CD4-positive, alpha-beta T cell treated with Interferon gamma for 1 hour (primary cell): ENCODE measurements at regions not wholly inside any gene's neighbourhood (a gene's known extent, or its start where the extent isn't known, plus 50 kb on each side); places are given as distances from the start of the nearest gene placed in this dataset.
"Not testable (repeated sequence)": the region's sequence is repeated elsewhere in the genome, so short reads cannot be mapped to it uniquely, and the experiment has no call there.

Experiments used
- DNase-seq: peaks from one replicate; pipeline ENCODE4 v3.0.0-alpha.2; 2020

DNA sequence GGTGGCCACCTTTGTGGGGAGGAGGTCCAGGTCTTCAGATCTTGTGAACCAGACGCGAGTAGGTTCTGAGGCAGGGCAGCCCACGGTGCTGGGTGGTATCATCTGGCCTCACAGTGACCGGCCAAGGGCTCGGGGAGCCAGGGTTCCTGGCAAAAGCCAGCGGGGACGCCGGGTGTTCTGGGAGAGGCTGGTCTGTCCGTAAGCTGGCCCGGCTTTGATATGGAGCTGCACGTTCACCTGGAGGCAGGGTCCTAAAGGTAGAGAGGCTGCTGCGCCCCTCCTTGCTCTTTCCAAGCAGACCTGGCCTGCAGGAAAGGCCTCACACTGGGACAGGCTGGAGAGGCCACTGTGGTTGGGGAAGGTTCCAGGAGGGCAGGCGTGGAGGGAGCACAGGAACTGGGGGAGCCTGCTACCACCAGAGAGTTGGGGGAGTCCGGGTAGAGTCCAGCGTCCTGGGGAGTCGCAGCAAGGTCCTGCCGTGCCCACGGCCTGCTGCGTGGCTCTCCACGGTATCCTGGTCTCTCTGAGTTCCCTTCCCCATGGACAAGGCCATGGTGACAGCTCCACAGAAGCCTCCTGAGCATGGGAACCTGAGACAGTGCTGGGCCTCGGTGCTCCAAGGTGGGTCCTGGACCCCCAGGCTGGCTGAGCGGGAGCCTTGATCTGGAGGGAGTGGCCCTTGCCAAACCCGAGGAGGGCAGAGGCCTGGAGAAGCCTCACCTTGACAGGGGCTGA, 452.4 kb upstream of the B3GAT1 start:
- DNase-seq: no peak

DNA sequence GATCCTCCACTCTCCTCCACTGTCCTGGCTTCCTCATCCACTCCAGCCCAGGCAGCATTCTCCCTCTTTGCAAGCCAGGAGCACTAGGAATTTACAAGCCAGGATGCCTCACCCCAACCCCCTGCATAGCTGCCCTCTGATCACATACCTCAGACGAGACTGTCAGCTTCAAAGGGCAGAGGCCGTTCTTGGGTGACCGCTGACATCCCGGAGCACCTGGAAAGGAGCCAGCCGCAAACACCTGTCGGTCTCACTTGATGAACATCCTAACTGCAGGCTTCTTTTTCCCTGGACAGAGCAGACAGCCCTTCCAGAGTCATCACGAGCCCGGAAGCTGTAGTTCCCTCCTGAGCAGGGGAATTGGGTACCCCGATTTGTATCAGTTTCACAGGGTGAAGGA, 451.3 kb upstream of the B3GAT1 start:
- DNase-seq: no peak

DNA sequence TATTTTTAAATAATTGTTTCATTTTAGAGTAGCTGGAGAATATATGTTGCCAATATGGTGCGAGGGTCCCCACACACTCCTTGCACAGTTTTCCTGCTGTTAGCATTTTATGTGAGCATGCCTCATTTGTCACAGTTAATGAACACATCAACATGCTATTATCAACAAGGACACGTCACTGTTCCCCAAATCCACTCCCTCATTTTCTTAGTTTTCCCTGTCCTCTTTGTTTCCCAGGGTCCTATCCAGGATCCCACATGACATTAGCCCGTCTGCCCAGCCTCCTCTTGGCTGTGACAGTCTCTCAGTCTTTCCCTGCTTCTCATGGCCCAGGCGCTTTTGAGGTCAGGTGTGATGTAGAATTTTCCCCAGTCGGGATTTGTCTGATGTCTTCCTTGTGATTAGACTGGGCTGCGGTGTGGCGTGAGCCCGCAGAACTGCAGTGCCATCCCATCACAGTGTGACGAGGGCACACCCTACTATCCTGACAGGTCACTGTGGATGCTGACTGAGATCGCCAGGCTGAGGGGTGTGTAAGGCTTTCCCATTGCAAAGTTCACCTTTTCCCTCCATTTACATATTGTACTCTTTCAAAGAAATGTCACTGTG, 450.6 kb upstream of the B3GAT1 start:
- no peak for DNase-seq

DNA sequence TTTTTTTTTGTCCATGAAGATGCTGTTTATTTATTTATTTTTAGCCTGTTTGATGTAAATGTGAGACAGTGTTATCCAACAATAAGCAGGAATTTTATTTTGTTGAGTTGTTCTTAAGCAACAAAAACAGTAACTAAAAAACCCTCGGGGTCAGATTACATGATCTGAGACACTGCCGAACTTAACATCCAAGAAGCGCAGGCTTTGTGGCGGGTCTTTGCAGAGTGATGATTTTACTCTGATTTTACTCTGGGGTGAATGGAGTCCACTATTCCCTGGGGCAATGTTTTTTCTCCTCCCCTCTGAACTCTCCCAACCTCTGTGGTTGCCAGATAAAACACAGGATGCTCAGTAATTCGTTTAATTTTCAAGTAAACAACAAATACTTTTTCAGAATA, 450.1 kb upstream of the B3GAT1 start:
- no peak for DNase-seq

DNA sequence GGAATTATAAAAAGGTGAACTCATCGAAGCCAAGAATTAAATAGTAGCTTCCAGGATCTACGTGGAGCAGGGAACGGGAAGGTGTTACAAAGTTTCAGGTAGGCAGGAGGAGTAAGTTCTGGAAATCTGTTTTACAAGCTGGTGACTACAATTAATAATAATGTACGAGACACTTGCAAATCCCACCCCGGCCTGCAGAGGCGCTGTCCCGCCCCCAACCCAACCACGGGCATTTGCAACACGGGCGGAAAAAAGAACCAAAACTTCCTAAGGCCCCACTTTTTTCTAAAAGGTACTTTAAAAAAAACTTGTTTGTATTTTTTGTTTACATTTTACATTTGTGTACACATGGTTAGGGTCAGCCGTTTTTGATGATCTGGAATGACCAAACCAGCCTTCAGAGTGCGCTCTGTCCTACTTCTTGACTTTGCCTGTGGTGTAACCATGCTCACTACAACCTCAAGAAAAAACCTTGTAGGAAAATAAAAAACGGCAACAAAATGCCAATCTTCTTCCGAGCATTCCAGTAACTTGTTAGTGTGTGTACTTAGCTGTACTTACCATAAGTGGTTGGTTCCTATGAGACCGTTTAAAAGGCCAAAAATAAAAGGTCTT, 449.6 kb upstream of the B3GAT1 start:
- DNase-seq: no peak

DNA sequence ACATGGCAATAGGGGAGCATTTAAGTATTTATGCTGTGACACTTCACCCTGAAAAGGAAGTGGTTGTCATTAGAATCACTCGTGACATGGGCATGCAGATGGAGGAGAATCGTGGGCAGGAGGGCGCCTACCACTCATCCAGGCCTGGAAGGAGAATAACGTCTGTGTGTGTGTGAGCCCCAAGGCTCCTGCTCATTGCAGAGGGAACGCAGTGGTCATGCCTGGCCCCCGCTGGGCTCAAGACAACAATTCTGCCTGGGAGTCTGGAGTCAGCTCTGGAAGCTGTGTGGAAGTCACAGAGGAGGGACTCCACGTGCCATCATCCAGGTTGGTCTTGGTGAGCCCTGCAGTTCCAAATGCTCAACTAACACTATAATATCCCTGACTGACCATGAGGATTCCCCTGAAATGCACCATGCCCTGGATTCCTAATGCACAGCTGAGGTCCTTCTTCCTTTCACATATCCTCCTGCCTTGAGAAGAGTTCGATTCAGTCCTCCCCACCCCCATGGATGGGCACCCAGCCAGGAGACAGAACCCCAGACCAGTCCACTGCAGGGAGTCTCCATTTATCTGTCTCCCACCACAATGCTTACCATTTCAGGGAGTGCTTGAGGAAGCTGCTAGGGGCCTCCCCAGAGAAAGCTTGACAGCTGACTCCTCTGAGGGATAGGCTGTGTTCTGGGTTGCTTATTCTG, 446.9 kb upstream of the B3GAT1 start:
- DNase-seq: no peak

DNA sequence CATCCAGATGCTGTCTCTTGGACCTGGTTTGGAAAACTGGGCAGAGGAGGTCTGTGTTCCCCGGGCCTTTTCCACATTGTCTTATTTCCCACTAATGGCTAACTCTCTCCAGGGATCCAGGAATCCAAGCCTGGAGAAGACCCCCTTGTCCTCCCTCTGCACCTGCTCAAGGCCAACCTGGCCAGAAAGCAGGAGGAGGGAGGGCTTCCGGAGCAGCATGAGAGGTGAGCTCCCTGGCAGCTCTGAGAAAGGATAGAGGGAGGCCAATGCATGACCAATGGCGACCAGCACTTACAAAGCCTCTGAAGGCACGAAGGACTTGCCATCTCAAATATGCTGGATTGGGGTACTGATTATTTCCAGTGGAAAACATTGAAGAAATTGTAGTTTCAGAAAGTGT, 445.0 kb upstream of the B3GAT1 start:
- DNase-seq: no peak

DNA sequence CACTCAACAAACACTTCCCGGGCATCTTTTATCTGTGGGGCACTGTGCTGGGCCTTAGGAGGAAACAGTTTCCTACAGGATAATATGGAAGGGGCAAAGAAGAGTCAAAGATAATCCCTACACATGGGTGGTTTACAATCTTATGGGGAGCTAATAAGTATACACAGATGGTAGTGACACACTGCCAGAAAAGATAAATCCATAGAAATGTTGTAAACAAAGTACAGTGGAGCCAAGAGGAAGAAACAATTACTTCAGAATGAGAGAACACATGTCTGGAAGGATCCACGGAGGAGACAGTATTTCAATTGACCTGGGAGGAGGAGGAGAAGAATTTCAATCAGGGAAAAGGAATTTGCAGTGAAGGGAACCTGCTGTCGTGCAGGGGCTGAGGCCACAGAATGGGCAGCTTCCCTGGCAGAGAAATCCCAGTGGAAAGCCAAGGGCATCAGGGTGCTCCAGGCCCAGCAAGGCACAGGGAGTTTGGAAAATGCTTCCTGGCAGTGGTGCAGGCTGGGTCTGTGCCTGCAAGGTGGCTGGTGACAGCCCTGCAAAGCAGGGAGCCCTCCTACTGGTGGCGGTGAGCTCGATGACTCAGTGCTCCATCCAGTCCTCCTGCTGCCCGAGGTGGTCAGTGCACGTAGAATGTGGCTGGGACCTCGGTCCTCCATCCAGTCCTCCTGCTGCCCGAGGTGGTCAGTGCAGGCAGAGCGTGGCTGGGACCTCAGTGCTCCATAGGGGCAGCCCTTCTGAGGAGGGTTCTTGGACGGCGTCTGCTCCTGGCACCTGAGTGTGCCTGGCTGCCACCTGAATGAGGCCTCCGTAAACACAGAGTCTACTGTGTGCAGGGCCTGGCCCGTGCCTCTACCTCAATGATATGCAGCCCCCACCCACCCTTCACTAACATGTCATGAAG, 444.3 kb upstream of the B3GAT1 start:
- DNase-seq: no peak

DNA sequence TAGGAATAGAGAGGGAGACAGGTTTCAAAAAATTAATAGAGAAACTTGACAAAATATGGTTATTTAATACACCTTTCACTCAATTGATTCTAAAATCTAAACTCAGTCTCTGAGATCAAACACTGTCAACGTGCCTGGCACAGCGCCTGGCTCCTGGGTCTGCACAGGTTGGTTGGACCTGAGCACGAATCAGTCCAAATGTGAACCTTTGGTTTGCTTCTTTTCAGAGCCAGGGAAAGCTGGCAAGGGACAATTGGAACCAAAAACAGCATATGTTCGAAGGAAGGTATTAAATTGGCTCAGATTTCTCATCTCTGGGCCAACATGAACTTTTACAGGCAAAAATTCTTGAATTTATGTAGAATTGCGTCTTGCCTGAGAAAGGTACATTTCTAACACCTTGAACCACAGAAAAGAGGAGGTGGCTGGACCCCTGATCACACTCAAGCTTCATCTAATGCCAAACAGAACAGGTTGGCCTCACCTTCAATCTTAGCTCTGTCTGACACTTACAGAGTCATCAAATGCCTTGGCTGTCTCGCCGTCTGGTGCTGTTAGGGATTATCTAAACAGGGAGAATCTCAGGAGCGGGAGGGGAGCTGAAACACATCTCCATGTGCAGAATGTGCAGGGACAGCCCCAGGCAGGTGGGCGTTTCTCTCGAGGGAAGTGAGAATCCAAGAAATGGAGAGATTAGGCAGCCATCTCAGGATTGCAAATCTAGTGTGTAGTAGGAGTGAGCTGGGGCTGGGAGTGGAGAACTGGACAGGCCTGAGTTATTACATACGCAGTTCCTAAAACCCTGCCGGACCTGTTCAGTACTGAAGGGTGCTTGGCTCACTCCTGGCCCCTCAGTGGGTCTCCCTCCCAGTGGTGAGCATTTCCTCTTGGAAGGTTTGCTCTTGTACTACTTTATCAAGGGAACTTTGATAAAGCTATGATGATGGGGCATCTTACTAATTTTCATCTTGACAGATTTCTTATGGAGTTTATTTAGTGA, 442.2 kb upstream of the B3GAT1 start:
- no peak for DNase-seq

DNA sequence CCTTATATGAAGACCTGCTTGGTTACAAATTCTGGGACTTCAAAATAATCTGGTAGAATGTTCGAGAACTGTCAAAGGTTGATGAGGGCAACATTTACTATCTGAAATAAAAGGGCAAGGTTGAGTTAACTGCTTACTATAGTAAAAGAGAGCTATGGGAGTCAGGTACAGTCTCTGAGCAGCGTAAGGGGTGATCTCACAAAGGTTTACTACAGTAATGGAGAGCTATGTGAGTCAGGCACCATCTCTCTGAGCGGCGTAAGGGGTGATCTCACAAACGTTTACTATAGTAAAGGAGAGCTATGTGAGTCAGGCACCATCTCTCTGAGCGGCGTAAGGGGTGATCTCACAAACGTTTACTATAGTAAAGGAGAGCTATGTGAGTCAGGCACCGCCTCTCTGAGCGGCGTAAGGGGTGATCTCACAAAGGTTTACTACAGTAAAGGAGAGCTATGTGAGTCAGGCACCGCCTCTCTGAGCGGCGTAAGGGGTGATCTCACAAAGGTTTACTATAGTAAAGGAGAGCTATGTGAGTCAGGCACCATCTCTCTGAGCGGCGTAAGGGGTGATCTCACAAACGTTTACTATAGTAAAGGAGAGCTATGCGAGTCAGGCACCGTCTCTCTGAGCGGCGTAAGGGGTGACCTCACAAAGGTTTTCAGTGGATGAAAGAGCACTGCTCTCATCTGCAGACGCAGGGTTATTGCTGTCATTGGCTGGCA, 439.6 kb upstream of the B3GAT1 start:
- not testable (repeated sequence) for DNase-seq

DNA sequence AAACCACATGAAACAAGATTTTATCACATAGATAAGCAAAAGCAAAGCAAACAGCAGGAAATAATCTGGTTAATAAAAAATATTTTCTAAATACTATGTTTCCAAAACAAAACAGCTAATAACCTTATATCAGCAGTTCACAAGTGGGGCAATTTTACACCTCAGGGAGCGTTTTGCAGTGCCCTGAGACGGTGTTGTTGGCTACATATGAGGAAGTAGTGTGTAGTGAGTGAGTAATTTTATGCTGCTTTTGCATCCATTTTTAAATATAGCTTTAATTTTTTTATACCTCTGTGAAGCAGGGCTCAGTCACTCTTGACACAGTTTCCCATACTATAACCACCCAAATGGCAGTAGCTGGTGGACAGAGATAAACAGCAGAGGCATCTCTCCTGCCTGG, 438.5 kb upstream of the B3GAT1 start:
- no peak for DNase-seq

DNA sequence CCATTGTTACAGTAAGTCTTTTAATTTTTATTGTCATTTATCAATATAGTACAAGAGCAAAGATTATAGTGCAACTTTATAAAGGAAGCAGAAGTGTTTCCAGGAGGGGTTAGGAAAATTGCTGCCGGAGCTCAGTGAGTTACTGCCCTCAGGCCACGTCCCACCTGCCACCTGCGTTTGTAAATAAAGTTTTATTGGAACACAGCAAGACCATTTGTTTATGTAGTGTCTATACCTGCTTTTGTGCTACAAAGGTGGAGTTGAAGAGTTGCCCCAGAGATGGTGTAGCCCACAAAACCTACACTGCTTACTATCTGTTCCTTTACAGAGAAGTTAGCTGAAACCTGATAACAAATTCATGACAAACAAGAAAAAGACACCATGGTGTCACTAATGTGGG, 437.8 kb upstream of the B3GAT1 start:
- no peak for DNase-seq

DNA sequence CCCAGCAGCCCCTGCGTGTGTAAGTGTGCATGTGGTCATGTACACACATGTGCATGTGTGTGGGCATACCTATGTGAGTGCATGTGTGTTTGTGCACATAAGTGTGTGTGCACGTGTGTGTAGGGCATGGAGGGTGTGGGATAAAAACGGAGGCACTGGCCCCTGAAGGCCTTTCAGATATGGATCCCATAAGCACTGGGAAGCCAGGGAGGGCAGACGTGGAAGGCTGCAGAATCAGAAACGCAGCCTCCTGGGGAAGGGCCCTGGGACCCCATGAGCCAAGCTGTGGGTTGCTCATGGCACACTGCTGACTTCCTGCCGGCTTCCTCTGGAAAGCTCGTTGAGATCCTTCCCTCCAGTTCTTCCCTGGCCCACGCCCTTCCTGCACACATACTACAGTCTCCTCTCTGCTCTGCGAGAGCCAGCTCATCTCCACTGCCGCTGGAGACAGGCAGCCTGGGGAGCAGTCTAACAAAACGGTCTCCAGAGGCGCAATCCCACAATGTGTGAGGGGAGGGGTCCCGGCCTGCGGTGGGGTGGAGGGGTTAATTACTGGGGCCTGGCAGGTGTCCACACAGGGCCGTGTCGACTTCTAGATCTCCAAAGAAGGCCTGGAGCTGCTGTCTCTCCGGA, 435.2 kb upstream of the B3GAT1 start:
- DNase-seq: no peak

DNA sequence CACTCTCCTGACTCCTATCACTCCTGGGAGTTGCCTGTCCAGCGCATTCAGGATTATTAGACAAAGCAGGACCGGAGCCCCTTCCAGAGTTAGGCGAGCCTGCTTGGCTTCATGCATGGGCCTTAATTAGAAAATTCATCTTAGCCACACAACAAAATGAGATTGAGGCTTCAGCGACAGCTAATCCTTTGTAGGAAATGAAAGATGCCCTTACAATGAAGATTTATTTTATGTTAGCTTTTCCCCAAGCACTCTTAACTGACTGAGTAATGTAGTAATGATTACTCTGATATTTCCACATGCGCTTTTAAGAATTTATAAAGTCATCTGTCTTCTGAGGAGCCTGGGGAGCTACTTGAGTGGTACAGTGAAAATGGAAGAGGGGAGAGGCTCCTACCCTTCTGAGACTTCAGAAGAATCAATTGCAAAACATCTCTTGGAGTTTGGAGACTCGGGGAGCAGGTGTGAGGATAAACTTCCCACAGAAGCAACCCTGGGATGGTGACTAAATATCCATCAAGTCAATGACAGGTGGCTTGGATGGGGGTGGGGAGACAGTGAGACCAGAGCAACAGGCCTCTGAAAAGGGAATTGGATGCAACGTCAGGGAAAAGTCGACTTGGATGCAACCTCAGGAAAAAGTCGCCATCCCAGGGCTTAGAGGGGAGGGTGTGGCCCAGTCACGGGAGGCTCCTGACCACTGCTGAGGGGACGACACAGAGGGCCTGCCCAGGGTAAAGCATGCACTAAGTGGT, 434.5 kb upstream of the B3GAT1 start:
- DNase-seq: no peak

DNA sequence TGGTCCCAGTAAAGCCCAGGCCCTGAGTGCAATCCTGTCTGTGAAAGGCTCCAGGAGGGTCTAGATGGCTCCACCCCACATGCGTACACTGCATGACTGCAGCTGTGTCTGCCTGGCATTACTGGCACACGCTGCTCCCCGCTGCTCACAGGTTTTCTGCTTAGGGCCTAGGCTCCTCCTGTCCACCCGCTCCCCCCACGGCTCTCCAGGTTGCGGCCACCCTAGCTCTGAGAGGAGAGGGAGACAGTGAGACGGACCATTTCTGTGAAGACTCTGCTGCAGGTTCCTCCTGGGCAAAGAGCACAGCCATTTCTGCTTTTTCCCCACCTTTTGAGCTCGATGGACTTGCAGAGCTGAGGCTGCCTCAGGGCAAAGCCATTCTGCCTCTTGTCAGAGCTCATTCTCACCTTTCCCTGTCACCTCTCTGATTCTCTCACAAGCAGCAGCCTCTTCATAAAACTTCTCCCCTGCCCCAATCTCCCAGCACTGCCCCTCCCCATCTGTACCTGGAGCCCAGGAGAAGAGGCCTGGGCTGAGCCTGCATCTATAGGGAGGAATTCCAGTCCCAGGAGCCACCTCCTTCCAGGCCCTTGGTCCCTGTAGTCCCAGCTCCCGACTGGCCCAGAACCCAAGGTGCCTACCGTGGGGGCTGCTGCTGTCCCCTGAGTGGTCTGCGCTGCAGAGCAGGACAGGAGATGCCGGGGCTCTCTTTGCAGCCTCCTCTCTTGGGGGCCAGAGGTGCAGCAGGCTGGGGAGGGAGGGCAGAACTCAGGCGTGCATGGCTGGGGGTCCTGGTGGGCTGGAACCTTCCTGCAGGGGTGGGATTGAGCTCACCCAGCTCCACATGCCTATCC, 433.7 kb upstream of the B3GAT1 start:
- no peak for DNase-seq

DNA sequence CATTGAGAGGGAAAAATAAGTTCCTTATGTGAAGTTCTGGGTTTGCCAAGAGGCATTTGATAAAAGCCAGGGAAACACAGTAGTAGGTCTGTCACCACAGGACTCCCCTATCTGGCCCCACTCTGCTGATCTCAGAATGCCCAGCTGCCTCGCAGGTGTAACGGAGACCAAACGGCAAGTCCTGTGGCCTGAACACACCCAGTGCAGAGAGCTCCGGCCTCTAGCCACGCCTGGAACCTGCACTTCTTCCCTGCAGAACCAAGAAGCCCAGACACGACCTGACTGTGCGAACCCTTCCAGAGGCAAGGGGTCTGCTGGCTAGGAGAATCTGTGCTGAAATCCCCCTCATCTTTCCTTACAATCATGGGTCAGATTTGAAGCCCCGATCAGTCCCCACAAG, 432.8 kb upstream of the B3GAT1 start:
- no peak for DNase-seq

DNA sequence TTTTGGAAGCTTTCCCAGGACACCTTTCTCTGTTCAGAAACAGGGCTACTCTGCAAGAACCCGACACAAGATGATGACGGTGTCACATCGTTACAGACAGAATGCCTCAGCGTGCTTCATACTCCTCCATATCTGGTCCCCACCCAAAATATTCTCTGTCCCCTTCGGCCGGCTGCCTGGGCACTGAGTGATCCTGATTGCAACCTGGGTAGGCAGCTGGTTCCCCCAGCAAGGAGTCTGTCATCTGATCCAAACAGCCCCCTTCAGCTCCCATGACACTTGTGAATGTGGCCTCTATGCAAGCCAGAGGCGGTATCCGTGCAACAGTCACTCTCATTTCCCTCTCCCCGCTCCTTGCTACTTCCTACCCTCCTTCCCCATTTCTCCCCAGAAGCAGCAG, 431.7 kb upstream of the B3GAT1 start:
- no peak for DNase-seq

DNA sequence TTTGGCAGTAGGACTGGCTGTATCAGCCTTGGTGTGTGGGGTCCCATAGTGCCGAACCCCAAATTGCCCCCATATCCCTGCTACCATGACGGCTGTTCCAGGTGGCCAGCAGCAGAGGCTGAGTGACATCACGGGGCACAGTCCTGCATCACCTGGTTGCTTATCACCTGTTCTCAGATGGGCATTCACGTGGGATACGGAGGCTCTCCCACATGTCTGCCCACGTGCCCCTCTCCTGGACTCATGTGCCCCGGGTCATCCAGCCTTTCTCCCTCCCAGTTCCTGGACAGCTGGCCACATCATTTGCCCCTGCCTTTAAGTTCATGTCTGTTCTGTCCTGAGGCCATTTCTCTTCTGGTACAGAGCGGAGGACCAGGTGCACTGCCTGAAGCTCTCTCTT, 431.0 kb upstream of the B3GAT1 start:
- no peak for DNase-seq

DNA sequence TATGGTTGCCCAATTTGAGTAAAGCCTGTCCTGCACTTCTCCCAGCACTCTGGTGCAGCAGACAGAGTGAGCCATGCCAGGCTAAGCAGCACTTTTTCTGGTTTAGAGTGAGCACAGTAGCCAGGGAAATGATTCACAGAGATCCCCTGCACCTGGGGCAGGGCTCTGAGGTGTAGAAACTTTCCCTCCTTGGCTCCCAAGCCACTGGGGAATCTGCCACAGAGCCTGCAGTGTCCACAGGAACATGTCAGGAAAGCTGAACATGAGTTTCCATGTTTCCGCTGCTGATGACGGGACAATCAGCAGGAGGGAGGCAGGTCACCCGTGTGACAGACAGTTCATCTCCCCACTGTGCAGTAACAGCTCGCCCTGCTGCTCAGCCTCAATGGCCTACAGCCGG, 429.9 kb upstream of the B3GAT1 start:
- no peak for DNase-seq
